SK-N-SH (cell line): ENCODE measurements at regions not wholly inside any gene's neighbourhood (a gene's known extent, or its start where the extent isn't known, plus 50 kb on each side); places are given as distances from the start of the nearest gene placed in this dataset.

Source experiments
- CTCF ChIP-seq: fragments of 200-600 bp; sonication (generic); IDR thresholded peaks from 2 replicates; pipeline ENCODE4 v1.6.1; 2017; ENCODE audit warnings: antibody characterized with exemption, mild to moderate bottlenecking, moderate library complexity
- JUND ChIP-seq: IDR thresholded peaks from 2 replicates; pipeline ENCODE4 v1.4.0; 2012
- MXI1 ChIP-seq: IDR thresholded peaks from 2 replicates; pipeline ENCODE4 v1.6.1; 2012; ENCODE audit warnings: mild to moderate bottlenecking, low read depth, low read length, improper control_type of control experiment
- NRF1 ChIP-seq: IDR thresholded peaks from 2 replicates; pipeline ENCODE4 v1.6.1; 2012; ENCODE audit warnings: low read depth, mild to moderate bottlenecking, low read length
- POLR2AphosphoS5 ChIP-seq: IDR thresholded peaks from 2 replicates; pipeline ENCODE4 v1.6.1; 2012; ENCODE audit warnings: low read depth, low read length
- SMC3 ChIP-seq: IDR thresholded peaks from 2 replicates; pipeline ENCODE4 v1.6.1; 2012; ENCODE audit warnings: low read depth, low read length, improper control_type of control experiment
- TCF12 ChIP-seq: IDR thresholded peaks from 2 replicates; pipeline ENCODE4 v1.4.0; 2012
- YY1 ChIP-seq: IDR thresholded peaks from 2 replicates; pipeline ENCODE4 v1.4.0; 2012; ENCODE audit warnings: low read depth, mild to moderate bottlenecking
- TF ChIP-seq, protein P1 (sequence below): IDR thresholded peaks from 2 replicates; pipeline ENCODE4 v1.6.1; 2012; ENCODE audit warnings: mild to moderate bottlenecking, low read depth, low read length, moderate library complexity
- TF ChIP-seq, protein P2 (sequence below): IDR thresholded peaks from 2 replicates; pipeline ENCODE4; 2012
- TF ChIP-seq, protein P3 (sequence below): IDR thresholded peaks from 2 replicates; pipeline ENCODE4 v1.4.0; 2012; ENCODE audit warnings: low read depth, borderline replicate concordance

DNA sequence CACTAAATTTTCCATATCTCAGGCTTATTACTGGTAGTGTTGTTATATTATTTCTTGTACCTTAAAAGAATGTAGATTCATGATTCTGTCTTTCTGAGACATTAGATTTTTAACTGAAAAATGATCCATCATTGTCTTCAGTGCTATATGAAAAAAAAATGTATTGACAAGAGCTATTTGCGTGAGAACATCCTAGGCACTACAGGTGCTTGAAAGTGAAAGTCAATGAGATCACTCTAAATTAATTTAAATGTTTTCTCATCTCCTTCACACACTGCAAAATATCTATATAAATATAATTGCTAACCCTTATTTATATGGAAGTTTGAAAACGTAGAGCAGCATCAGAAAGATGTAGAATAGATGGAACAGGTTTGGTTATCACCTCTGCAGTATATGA is 684.6 kb downstream of the TRIB2 start:
- TF ChIP-seq, protein P1, sequence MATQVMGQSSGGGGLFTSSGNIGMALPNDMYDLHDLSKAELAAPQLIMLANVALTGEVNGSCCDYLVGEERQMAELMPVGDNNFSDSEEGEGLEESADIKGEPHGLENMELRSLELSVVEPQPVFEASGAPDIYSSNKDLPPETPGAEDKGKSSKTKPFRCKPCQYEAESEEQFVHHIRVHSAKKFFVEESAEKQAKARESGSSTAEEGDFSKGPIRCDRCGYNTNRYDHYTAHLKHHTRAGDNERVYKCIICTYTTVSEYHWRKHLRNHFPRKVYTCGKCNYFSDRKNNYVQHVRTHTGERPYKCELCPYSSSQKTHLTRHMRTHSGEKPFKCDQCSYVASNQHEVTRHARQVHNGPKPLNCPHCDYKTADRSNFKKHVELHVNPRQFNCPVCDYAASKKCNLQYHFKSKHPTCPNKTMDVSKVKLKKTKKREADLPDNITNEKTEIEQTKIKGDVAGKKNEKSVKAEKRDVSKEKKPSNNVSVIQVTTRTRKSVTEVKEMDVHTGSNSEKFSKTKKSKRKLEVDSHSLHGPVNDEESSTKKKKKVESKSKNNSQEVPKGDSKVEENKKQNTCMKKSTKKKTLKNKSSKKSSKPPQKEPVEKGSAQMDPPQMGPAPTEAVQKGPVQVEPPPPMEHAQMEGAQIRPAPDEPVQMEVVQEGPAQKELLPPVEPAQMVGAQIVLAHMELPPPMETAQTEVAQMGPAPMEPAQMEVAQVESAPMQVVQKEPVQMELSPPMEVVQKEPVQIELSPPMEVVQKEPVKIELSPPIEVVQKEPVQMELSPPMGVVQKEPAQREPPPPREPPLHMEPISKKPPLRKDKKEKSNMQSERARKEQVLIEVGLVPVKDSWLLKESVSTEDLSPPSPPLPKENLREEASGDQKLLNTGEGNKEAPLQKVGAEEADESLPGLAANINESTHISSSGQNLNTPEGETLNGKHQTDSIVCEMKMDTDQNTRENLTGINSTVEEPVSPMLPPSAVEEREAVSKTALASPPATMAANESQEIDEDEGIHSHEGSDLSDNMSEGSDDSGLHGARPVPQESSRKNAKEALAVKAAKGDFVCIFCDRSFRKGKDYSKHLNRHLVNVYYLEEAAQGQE, result no peak
- no peak for TF ChIP-seq CTCF
- TF ChIP-seq YY1, result no peak
- no peak for TF ChIP-seq POLR2AphosphoS5
- TF ChIP-seq, protein P2, sequence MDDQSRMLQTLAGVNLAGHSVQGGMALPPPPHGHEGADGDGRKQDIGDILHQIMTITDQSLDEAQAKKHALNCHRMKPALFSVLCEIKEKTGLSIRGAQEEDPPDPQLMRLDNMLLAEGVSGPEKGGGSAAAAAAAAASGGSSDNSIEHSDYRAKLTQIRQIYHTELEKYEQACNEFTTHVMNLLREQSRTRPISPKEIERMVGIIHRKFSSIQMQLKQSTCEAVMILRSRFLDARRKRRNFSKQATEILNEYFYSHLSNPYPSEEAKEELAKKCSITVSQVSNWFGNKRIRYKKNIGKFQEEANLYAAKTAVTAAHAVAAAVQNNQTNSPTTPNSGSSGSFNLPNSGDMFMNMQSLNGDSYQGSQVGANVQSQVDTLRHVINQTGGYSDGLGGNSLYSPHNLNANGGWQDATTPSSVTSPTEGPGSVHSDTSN, result no peak
- no peak for TF ChIP-seq NRF1
- TF ChIP-seq JUND, result no peak
- TF ChIP-seq MXI1, result no peak
- TF ChIP-seq, protein P3, sequence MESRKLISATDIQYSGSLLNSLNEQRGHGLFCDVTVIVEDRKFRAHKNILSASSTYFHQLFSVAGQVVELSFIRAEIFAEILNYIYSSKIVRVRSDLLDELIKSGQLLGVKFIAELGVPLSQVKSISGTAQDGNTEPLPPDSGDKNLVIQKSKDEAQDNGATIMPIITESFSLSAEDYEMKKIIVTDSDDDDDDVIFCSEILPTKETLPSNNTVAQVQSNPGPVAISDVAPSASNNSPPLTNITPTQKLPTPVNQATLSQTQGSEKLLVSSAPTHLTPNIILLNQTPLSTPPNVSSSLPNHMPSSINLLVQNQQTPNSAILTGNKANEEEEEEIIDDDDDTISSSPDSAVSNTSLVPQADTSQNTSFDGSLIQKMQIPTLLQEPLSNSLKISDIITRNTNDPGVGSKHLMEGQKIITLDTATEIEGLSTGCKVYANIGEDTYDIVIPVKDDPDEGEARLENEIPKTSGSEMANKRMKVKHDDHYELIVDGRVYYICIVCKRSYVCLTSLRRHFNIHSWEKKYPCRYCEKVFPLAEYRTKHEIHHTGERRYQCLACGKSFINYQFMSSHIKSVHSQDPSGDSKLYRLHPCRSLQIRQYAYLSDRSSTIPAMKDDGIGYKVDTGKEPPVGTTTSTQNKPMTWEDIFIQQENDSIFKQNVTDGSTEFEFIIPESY, result no peak
- no peak for TF ChIP-seq TCF12
- TF ChIP-seq SMC3, result no peak
